OCI-LY3 (cell line): ENCODE measurements at regions not wholly inside any gene's neighbourhood (a gene's known extent, or its start where the extent isn't known, plus 50 kb on each side); places are given as distances from the start of the nearest gene placed in this dataset.

ENCODE experiments used
- H2AFZ ChIP-seq: fragments of 200-600, 300-600 bp; shearing (Covaris generic); 2 replicates; pipeline ENCODE4 v1.6.0; 2014; ENCODE audit warnings: antibody characterized with exemption, low read depth, low read length
- H3K27ac ChIP-seq: fragments of 200-600, 300-600 bp; sonication (generic); 2 replicates; pipeline ENCODE4 v1.5.1; 2014; ENCODE audit warnings: mild to moderate bottlenecking, low read length, moderate library complexity, mixed read lengths
- H3K27me3 ChIP-seq: fragments of 200-600, 300-600 bp; sonication (generic); 2 replicates; pipeline ENCODE4 v1.6.1; 2014; ENCODE audit warnings: low read depth, low read length, mixed read lengths
- H3K36me3 ChIP-seq: fragments of 200-600, 300-600 bp; sonication (generic); replicated peaks from 2 replicates; pipeline ENCODE3; 2014; ENCODE audit warnings: low read depth, low read length, mixed read lengths
- H3K4me1 ChIP-seq: fragments of 300-600, 200-600 bp; sonication (generic); 2 replicates; pipeline ENCODE4 v1.6.1; 2014; ENCODE audit warnings: low read length, mixed read lengths
- H3K4me2 ChIP-seq: fragments of 200-600, 300-600 bp; sonication (generic); 2 replicates; pipeline ENCODE4 v1.6.1; 2014; ENCODE audit warnings: low read length, mixed read lengths
- H3K4me3 ChIP-seq: fragments of 300-600, 200-600 bp; sonication (generic); 2 replicates; pipeline ENCODE4 v1.5.1; 2014; ENCODE audit warnings: antibody characterized with exemption, mild to moderate bottlenecking, low read length, moderate library complexity
- H3K79me2 ChIP-seq: fragments of 300-600, 200-600 bp; shearing (Covaris generic); 2 replicates; pipeline ENCODE4 v1.6.1; 2014; ENCODE audit warnings: mild to moderate bottlenecking, low read length, mixed read lengths
- H3K9ac ChIP-seq: fragments of 300-600, 200-600 bp; shearing (Covaris generic); 2 replicates; pipeline ENCODE4 v1.6.0; 2014; ENCODE audit warnings: mild to moderate bottlenecking, low read length, moderate library complexity
- H3K9me3 ChIP-seq: fragments of 200-600, 300-600 bp; shearing (Covaris generic); 2 replicates; pipeline ENCODE4 v1.6.1; 2014; ENCODE audit warnings: low read length, mixed read lengths; ENCODE audit not compliant: insufficient read depth
- H4K20me1 ChIP-seq: fragments of 200-600, 300-600 bp; sonication (generic); 2 replicates; pipeline ENCODE4 v1.6.1; 2016; ENCODE audit warnings: low read length, mixed read lengths; ENCODE audit not compliant: insufficient read depth
- EZH2phosphoT487 ChIP-seq: fragments of 200-600 bp; shearing (Covaris generic); IDR thresholded peaks from 2 replicates; pipeline ENCODE4 v1.6.1; 2018; ENCODE audit warnings: antibody characterized with exemption, mixed run types, low read depth
- TF ChIP-seq, protein P1 (sequence below): fragments of 200-600, 300-600 bp; sonication (generic); IDR thresholded peaks from 2 replicates; pipeline ENCODE4 v1.5.1; 2014; ENCODE audit warnings: antibody characterized with exemption, low read length, low read depth

DNA sequence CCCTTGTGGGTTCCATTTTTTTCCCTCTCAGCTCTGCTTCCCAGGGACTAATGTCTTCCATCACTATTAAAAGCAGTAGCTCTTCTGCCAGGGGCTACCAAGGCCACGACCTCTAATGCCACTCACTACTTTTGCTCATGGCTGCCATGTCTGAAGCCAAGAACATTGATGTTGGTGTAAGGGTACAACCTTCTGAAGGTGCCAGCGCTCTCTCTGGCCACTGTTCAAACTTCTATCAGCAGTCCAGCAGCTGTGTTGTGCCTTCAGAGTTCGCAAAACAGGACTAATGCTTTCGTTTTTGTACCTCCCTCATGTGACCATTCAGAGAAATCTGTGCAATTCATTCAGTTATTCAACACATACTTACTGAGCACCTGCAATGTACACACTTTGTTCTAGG, 121.5 kb upstream of the ENPEP start:
- Histone ChIP-seq H3K4me3 (no peak overlapping the region), H3K27me3 (0 out of 2 replicates have a peak, but pooled peaks cover 2% of the 10 kb centered on the region), H3K4me2 (peak overlapping the region; percentile 0; the same call in 1 of the 2 replicates), H3K79me2 (no peaks in the 10 kb centered on the region), H3K4me1 (peaks cover 9% of the 10 kb centered on the region), H4K20me1 (no peaks in the 10 kb centered on the region), H3K9me3 (no peaks in the 10 kb centered on the region), H3K36me3 (no peaks in the 10 kb centered on the region), H3K27ac (no peak overlapping the region), H2AFZ (no peak overlapping the region; the same call in 1 of the 2 replicates), H3K9ac (no peak overlapping the region)
- TF ChIP-seq, protein P1, sequence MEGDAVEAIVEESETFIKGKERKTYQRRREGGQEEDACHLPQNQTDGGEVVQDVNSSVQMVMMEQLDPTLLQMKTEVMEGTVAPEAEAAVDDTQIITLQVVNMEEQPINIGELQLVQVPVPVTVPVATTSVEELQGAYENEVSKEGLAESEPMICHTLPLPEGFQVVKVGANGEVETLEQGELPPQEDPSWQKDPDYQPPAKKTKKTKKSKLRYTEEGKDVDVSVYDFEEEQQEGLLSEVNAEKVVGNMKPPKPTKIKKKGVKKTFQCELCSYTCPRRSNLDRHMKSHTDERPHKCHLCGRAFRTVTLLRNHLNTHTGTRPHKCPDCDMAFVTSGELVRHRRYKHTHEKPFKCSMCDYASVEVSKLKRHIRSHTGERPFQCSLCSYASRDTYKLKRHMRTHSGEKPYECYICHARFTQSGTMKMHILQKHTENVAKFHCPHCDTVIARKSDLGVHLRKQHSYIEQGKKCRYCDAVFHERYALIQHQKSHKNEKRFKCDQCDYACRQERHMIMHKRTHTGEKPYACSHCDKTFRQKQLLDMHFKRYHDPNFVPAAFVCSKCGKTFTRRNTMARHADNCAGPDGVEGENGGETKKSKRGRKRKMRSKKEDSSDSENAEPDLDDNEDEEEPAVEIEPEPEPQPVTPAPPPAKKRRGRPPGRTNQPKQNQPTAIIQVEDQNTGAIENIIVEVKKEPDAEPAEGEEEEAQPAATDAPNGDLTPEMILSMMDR: no peak
- TF ChIP-seq EZH2phosphoT487: no peak

DNA sequence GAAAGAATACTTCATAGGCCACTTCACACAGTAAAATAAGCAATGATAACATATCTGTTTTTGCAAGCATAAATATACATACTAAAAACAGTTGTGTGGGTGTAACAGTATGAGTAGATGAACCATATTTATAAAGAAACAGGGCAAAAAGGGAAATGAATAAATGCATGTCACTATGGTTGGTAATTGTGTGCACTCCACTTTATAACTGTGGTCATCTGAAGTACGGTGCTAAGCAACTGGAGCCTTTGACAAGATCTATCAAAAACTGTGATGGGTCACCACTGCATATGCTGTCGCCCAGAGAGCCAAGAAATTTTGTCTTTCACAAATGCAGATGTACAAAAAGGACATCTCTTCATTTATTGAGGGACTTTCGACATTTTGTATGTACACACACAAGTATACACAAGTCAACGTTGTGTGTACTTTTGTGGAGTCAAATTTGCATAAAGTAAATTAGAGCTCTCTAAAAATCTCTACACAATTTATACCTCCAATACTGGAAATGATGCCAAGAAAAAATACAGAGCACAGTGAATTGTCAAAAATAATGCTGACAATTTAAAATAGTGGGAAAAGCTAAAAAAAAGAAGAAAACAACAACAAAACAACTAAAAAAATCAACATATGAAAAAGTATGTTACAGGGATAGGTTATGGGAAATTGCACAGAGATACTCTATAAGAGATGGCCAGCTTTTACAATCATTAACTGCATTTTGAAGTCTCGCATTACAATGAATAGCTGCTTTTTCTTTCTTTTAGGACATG, 123.1 kb upstream of the ENPEP start:
- Histone ChIP-seq H3K27ac (no peak overlapping the region), H3K9ac (no peak overlapping the region), H3K36me3 (no peaks in the 10 kb centered on the region), H3K4me2 (no peak overlapping the region), H3K27me3 (no peaks in the 10 kb centered on the region), H3K79me2 (no peaks in the 10 kb centered on the region), H3K4me3 (no peak overlapping the region), H2AFZ (no peak overlapping the region), H3K9me3 (no peaks in the 10 kb centered on the region), H4K20me1 (no peaks in the 10 kb centered on the region), H3K4me1 (peaks cover 9% of the 10 kb centered on the region)
- TF ChIP-seq EZH2phosphoT487: no peak
- TF ChIP-seq, protein P1: no peak

DNA sequence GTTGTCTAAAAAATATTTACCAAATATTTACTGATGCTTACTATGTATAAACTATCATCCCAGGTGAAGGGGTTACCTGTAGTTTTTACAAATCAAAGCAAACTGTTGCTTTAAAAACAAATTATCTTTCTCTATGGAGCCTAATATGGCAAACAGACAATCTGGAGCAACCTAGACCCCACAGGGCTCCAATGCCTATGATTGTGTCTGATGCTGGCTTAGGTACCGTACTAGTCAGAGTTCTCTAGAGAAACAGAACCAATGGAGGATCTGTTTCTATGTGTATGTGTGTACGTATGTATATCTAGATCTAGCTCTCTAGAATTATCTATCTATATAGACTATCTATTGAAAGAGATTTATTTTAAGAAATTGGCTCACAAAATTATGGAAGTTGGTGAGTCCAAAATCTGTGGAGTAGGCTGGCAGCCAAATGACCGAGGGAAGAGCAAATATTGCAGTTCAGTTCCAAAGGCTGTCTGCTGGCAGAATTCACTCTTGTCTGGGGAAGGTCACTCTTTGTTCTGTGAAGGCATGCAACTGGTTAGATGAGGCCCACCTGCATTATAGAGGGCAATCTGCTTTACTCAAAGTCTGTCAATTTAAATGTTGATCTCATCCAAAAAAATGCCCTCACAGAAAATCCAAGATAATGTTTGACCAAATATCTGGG, 127.1 kb upstream of the ENPEP start:
- Histone ChIP-seq H3K4me1 (no peaks in the 10 kb centered on the region), H3K36me3 (no peaks in the 10 kb centered on the region), H3K27me3 (no peaks in the 10 kb centered on the region), H2AFZ (no peak overlapping the region), H3K79me2 (no peaks in the 10 kb centered on the region), H3K4me2 (no peak overlapping the region), H3K9ac (no peak overlapping the region), H3K9me3 (no peaks in the 10 kb centered on the region), H3K27ac (no peak overlapping the region), H4K20me1 (no peaks in the 10 kb centered on the region), H3K4me3 (no peak overlapping the region)
- no peak for TF ChIP-seq EZH2phosphoT487
- TF ChIP-seq, protein P1: no peak

DNA sequence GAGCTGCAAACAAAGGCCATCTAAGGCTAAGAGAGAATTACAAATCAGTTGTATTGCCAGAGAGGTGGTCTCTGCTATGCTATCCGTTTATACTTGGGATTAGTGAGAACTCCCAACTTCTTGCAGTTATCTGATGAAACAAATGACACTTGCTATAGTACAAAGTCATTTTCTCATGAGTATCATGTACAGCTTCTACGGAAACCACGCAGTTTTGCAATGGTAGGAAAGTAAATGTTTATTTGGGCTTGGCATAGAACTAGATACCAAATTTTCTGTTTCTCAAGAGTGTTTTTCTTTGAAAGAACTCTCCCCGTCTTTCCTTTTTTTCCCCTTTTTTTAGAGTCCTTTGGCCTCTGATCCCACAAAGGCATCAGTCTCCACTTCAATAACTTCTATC, 128.2 kb upstream of the ENPEP start:
- H3K27me3 ChIP-seq: no peaks in the 10 kb centered on the region
- H3K27ac ChIP-seq: no peak overlapping the region
- no peaks in the 10 kb centered on the region for H3K36me3 ChIP-seq
- no peak overlapping the region for H2AFZ ChIP-seq
- no peaks in the 10 kb centered on the region for H3K4me1 ChIP-seq
- H3K4me2 ChIP-seq: no peak overlapping the region
- no peaks in the 10 kb centered on the region for H4K20me1 ChIP-seq
- no peak overlapping the region for H3K9ac ChIP-seq
- no peaks in the 10 kb centered on the region for H3K79me2 ChIP-seq
- H3K4me3 ChIP-seq: no peak overlapping the region
- no peak for TF ChIP-seq EZH2phosphoT487
- TF ChIP-seq, protein P1: no peak
- 0 out of 2 replicates have a peak, but pooled peaks cover 2% of the 10 kb centered on the region for H3K9me3 ChIP-seq
